ENCODE measurements at regions not wholly inside any gene's neighbourhood (a gene's known extent, or its start where the extent isn't known, plus 50 kb on each side); places are given as distances from the start of the nearest gene placed in this dataset.

DNA sequence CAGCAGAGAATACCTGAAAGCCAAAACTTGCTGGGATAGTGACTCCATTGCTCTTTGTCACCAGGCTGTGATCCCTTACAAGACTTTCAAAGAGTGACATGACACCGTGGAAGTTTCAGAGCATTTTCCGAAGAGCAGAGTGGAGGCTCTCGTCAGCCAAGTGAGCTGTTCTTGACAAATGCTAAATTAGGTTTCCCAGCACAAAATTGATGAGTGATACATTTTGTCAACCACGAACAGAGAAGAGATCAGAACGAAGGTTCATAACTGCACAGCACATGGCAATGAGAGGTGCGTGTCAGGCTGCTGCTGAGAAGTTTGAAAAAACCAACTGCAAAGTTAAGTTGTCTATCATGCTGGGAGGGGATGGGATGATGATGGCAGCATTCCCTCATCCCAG, 184.4 kb upstream of the C1orf174 start:
- DNase-seq (ENCODE audit: low read depth, low spot score): no peak
- in situ Hi-C loops (cut with HindIII; ENCODE audit: low sequenced_read_pairs): no loop called here
- TF ChIP-seq CTCF (IDR thresholded peaks at IDR 0.05; ENCODE audit: low read depth, low read length): no peak
- H3K4me3 ChIP-seq (ENCODE audit: low read depth, low read length): no peak overlapping the region

- in situ Hi-C loops (cut with HindIII; ENCODE audit: low sequenced_read_pairs): no loop called here
- TF ChIP-seq CTCF (IDR thresholded peaks at IDR 0.05; ENCODE audit: low read depth, low read length): no peak
- H3K4me3 ChIP-seq (ENCODE audit: low read depth, low read length): no peak overlapping the region
- no peak for DNase-seq (ENCODE audit: low read depth, low spot score)
Observed at GRCh38 chr1:4084896-4085295, 184.8 kb upstream of the C1orf174 start.

GRCh38 chr1:4085546-4085945, 185.5 kb upstream of the C1orf174 start:
- no peak for DNase-seq (ENCODE audit: low read depth, low spot score)
- TF ChIP-seq CTCF (IDR thresholded peaks at IDR 0.05; ENCODE audit: low read depth, low read length): no peak
- no peak overlapping the region for H3K4me3 ChIP-seq (ENCODE audit: low read depth, low read length)
- in situ Hi-C loops (cut with HindIII; ENCODE audit: low sequenced_read_pairs): no loop called here

DNA sequence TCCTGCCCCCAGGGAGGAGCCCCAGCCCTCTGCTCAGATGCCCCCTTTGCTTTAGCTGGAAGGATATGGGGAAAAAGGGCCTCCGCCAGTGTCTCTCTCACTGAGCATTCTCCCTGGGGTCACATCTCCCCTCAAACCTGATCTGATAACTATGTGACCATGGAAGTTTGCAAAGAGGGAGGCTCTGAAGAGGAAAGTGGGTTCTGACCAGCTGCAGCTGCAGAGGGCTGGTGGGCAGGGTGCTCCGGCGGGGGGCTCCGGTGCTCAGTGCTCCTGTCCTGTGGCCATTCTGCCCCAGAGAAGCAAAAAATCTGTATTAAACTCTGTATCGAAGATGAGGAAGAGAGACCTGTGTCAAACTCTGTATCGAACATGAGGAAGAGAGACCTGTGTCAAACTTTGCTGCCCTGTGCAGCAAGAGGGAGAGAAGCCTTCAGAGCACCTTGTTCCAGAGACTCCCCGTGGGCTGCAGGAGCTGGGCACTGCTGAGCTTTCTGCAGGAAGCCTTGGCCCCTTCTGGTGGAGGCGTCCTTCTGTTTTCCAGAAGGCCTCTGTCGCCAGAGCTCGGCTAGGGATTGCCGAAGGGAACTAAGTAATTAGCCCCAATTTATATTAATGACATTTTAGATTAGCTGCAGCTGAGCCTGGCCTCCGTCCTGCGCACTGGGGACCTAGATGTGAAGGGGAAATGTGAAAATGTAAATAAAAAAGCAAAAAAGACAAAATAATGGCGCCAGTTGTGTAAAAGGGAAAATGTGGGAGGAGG, 186.2 kb upstream of the C1orf174 start:
- in situ Hi-C loops (cut with HindIII; ENCODE audit: low sequenced_read_pairs): no loop called here

DNA sequence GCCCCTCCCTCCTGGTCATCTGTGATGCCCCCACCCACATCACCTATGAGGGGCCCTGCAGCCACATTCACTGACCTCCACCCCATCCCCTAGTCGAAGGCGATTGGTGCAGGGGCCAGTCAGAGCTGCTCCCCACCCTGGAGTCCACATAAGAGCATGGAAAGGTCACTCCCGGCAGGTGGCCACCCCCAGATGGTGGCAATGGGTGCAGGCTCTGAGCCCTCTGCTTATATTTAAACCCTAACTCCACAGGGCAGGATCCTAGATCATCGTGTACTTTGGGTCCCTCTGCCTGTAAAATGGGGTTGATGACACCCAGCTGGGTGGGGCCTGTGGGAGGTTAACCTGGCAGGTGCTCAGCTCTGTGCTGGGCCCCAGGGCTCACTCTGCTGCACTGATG, 186.8 kb upstream of the C1orf174 start:
- DNase-seq (ENCODE audit: low read depth, low spot score): no peak
- TF ChIP-seq CTCF (IDR thresholded peaks at IDR 0.05; ENCODE audit: low read depth, low read length): no peak
- in situ Hi-C loops (cut with HindIII; ENCODE audit: low sequenced_read_pairs): no loop called here
- no peak overlapping the region for H3K4me3 ChIP-seq (ENCODE audit: low read depth, low read length)

More for the DNA sequence above, 186.2 kb upstream of the C1orf174 start:
- no peak for TF ChIP-seq CTCF (IDR thresholded peaks at IDR 0.05; ENCODE audit: low read depth, low read length)
- DNase-seq (ENCODE audit: low read depth, low spot score): no peak
- no peak overlapping the region for H3K4me3 ChIP-seq (ENCODE audit: low read depth, low read length)

GRCh38 chr1:4087530-4088420, 187.7 kb upstream of the C1orf174 start:
- DNase-seq (ENCODE audit: low read depth, low spot score): no peak
- TF ChIP-seq CTCF (IDR thresholded peaks at IDR 0.05; ENCODE audit: low read depth, low read length): no peak
- in situ Hi-C loops (cut with HindIII; ENCODE audit: low sequenced_read_pairs): no loop called here
- H3K4me3 ChIP-seq (ENCODE audit: low read depth, low read length): no peak overlapping the region

Measured in astrocyte of the spinal cord (primary cell).